ENCODE measurements at regions not wholly inside any gene's neighbourhood (a gene's known extent, or its start where the extent isn't known, plus 50 kb on each side); places are given as distances from the start of the nearest gene placed in this dataset.

GRCh38 chr14:27372771-27373170 lies 774.9 kb upstream of the NOVA1 start:
- H3K36me3 ChIP-seq (ENCODE audit: insufficient read depth, low read length) = no peaks in the 10 kb centered on the region
- H2AFZ ChIP-seq (ENCODE audit: low read depth, low read length) = no peak overlapping the region
- H3K27me3 ChIP-seq (ENCODE audit: insufficient read depth, low read length) = no peaks in the 10 kb centered on the region
- no peaks in the 10 kb centered on the region for H3K9me3 ChIP-seq (ENCODE audit: low read length)
- H3K4me3 ChIP-seq (ENCODE audit: low read length) = no peak overlapping the region
- no peaks in the 10 kb centered on the region for H3K4me1 ChIP-seq (ENCODE audit: insufficient read depth, low read length)

- H2AFZ ChIP-seq (ENCODE audit: low read depth, low read length) = no peak overlapping the region
- H3K4me1 ChIP-seq (ENCODE audit: insufficient read depth, low read length) = no peaks in the 10 kb centered on the region
- H3K9me3 ChIP-seq (ENCODE audit: low read length) = no peaks in the 10 kb centered on the region
- H3K4me3 ChIP-seq (ENCODE audit: low read length) = no peak overlapping the region
- H3K36me3 ChIP-seq (ENCODE audit: insufficient read depth, low read length) = no peaks in the 10 kb centered on the region
- H3K27me3 ChIP-seq (ENCODE audit: insufficient read depth, low read length) = no peaks in the 10 kb centered on the region
These were observed 786.3 kb upstream of the NOVA1 start for GRCh38 chr14:27384124-27384523.

GRCh38 chr14:27386391-27386790 lies 788.6 kb upstream of the NOVA1 start:
- no peaks in the 10 kb centered on the region for H3K27me3 ChIP-seq (ENCODE audit: insufficient read depth, low read length)
- H3K36me3 ChIP-seq (ENCODE audit: insufficient read depth, low read length) = no peaks in the 10 kb centered on the region
- H3K4me1 ChIP-seq (ENCODE audit: insufficient read depth, low read length) = no peaks in the 10 kb centered on the region
- no peaks in the 10 kb centered on the region for H3K9me3 ChIP-seq (ENCODE audit: low read length)
- no peak overlapping the region for H3K4me3 ChIP-seq (ENCODE audit: low read length)
- H2AFZ ChIP-seq (ENCODE audit: low read depth, low read length) = no peak overlapping the region

GRCh38 chr14:27387463-27387862 lies 789.6 kb upstream of the NOVA1 start:
- Histone ChIP-seq H3K4me1 (ENCODE audit: insufficient read depth, low read length) (no peaks in the 10 kb centered on the region), H3K27me3 (ENCODE audit: insufficient read depth, low read length) (no peaks in the 10 kb centered on the region), H3K4me3 (ENCODE audit: low read length) (no peak overlapping the region), H2AFZ (ENCODE audit: low read depth, low read length) (no peak overlapping the region), H3K9me3 (ENCODE audit: low read length) (no peaks in the 10 kb centered on the region), H3K36me3 (ENCODE audit: insufficient read depth, low read length) (no peaks in the 10 kb centered on the region)

DNA sequence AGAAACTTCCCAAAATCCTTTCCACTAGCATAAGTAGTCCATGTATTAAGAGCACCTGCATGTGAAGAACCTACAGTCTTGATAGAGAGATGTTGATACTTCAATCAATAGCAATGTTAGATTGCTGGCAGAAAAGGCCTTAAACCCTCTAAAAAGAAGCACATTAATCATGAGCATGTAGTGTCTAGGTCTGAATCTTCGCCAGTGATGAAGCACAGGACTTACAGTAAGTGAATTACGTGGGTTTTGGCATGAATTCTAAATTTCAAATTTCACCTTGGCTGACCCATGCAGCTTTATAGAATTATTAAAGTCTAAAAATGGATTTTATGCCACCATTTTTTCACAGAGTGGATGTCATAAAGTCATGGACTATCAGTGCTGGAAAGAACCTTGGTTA lies 791.6 kb upstream of the NOVA1 start:
- no peak overlapping the region for H3K4me3 ChIP-seq (ENCODE audit: low read length)
- no peaks in the 10 kb centered on the region for H3K4me1 ChIP-seq (ENCODE audit: insufficient read depth, low read length)
- no peaks in the 10 kb centered on the region for H3K9me3 ChIP-seq (ENCODE audit: low read length)
- H2AFZ ChIP-seq (ENCODE audit: low read depth, low read length) = no peak overlapping the region
- no peaks in the 10 kb centered on the region for H3K27me3 ChIP-seq (ENCODE audit: insufficient read depth, low read length)
- H3K36me3 ChIP-seq (ENCODE audit: insufficient read depth, low read length) = no peaks in the 10 kb centered on the region

- H3K27me3 ChIP-seq (ENCODE audit: insufficient read depth, low read length) = no peaks in the 10 kb centered on the region
- no peak overlapping the region for H2AFZ ChIP-seq (ENCODE audit: low read depth, low read length)
- no peaks in the 10 kb centered on the region for H3K9me3 ChIP-seq (ENCODE audit: low read length)
- no peaks in the 10 kb centered on the region for H3K4me1 ChIP-seq (ENCODE audit: insufficient read depth, low read length)
- H3K4me3 ChIP-seq (ENCODE audit: low read length) = no peak overlapping the region
- no peaks in the 10 kb centered on the region for H3K36me3 ChIP-seq (ENCODE audit: insufficient read depth, low read length)
These were observed 792.3 kb upstream of the NOVA1 start for GRCh38 chr14:27390155-27390554.

- Histone ChIP-seq H3K27me3 (ENCODE audit: insufficient read depth, low read length) (no peaks in the 10 kb centered on the region), H2AFZ (ENCODE audit: low read depth, low read length) (no peak overlapping the region), H3K36me3 (ENCODE audit: insufficient read depth, low read length) (no peaks in the 10 kb centered on the region), H3K4me1 (ENCODE audit: insufficient read depth, low read length) (no peaks in the 10 kb centered on the region), H3K4me3 (ENCODE audit: low read length) (no peak overlapping the region), H3K9me3 (ENCODE audit: low read length) (no peaks in the 10 kb centered on the region)
These were observed 793.5 kb upstream of the NOVA1 start for GRCh38 chr14:27391331-27391730.

DNA sequence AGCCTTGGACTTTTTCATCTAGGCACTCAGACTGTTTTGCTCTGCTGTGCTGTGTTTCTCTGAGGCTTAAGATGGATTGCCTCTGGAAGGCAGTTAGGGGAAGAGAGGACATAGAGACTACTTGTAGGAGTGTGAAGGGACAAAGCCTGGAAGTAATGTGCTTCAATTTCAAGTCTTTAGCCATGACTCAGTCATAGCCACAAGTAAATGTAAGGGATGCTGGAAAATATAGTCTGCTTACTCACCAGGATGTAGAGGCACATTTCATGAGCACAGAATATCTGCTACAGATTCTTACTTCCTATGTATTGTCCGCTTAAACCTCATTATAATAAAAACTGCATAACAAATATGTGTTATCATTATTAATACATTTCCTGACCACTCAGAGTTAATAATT lies 794.3 kb upstream of the NOVA1 start:
- no peaks in the 10 kb centered on the region for H3K9me3 ChIP-seq (ENCODE audit: low read length)
- H3K4me3 ChIP-seq (ENCODE audit: low read length) = no peak overlapping the region
- H3K36me3 ChIP-seq (ENCODE audit: insufficient read depth, low read length) = no peaks in the 10 kb centered on the region
- H3K4me1 ChIP-seq (ENCODE audit: insufficient read depth, low read length) = no peaks in the 10 kb centered on the region
- H2AFZ ChIP-seq (ENCODE audit: low read depth, low read length) = no peak overlapping the region
- H3K27me3 ChIP-seq (ENCODE audit: insufficient read depth, low read length) = no peaks in the 10 kb centered on the region

- H3K9me3 ChIP-seq (ENCODE audit: low read length) = no peaks in the 10 kb centered on the region
- no peak overlapping the region for H2AFZ ChIP-seq (ENCODE audit: low read depth, low read length)
- no peaks in the 10 kb centered on the region for H3K27me3 ChIP-seq (ENCODE audit: insufficient read depth, low read length)
- H3K4me3 ChIP-seq (ENCODE audit: low read length) = no peak overlapping the region
- H3K36me3 ChIP-seq (ENCODE audit: insufficient read depth, low read length) = no peaks in the 10 kb centered on the region
- no peaks in the 10 kb centered on the region for H3K4me1 ChIP-seq (ENCODE audit: insufficient read depth, low read length)
These were observed 812.1 kb upstream of the NOVA1 start for GRCh38 chr14:27409944-27410343.

DNA sequence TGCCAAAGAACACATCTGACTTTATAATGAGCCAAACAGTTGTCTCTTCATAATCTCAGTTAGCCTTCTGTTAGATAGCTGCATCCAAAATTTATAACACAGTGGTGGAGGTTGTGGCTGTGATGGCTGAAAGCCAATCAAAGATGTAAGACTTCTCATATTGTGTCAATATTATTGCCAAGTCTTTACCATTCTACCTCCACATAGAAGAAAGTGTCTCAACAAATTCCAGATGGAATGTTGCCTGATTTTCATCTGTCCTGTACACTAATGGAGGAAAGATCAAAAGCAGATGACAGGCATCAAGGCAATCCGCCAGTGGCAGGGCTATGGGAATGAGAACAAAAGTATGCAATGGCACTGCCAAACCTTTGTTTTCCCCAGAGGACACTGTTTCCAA lies 813.1 kb upstream of the NOVA1 start:
- Histone ChIP-seq H3K36me3 (ENCODE audit: insufficient read depth, low read length) (no peaks in the 10 kb centered on the region), H3K4me3 (ENCODE audit: low read length) (no peak overlapping the region), H3K27me3 (ENCODE audit: insufficient read depth, low read length) (no peaks in the 10 kb centered on the region), H3K4me1 (ENCODE audit: insufficient read depth, low read length) (no peaks in the 10 kb centered on the region), H3K9me3 (ENCODE audit: low read length) (no peaks in the 10 kb centered on the region), H2AFZ (ENCODE audit: low read depth, low read length) (no peak overlapping the region)

DNA sequence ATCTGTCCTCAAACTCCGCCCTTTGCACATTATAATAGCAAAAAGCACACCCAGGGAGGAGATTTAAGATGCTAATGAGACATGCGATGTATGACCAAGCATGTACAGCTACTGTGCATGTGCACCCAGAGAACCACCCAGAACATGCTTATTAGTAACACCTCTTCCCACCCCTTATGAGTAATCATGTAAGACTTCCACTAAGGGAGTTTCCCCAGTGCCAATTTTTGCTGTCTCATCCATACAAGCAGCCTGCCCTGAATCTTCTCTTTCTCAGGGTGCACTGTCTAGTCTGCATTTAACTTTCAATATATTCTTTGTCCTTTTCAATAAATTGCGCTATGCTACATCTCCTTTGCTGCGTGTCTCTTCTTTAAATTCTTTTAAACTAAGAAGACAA lies 830.0 kb upstream of the NOVA1 start:
- H3K4me3 ChIP-seq (ENCODE audit: low read length) = no peak overlapping the region
- H3K36me3 ChIP-seq (ENCODE audit: insufficient read depth, low read length) = no peaks in the 10 kb centered on the region
- H3K9me3 ChIP-seq (ENCODE audit: low read length) = no peaks in the 10 kb centered on the region
- H2AFZ ChIP-seq (ENCODE audit: low read depth, low read length) = no peak overlapping the region
- H3K27me3 ChIP-seq (ENCODE audit: insufficient read depth, low read length) = no peaks in the 10 kb centered on the region
- no peaks in the 10 kb centered on the region for H3K4me1 ChIP-seq (ENCODE audit: insufficient read depth, low read length)

DNA sequence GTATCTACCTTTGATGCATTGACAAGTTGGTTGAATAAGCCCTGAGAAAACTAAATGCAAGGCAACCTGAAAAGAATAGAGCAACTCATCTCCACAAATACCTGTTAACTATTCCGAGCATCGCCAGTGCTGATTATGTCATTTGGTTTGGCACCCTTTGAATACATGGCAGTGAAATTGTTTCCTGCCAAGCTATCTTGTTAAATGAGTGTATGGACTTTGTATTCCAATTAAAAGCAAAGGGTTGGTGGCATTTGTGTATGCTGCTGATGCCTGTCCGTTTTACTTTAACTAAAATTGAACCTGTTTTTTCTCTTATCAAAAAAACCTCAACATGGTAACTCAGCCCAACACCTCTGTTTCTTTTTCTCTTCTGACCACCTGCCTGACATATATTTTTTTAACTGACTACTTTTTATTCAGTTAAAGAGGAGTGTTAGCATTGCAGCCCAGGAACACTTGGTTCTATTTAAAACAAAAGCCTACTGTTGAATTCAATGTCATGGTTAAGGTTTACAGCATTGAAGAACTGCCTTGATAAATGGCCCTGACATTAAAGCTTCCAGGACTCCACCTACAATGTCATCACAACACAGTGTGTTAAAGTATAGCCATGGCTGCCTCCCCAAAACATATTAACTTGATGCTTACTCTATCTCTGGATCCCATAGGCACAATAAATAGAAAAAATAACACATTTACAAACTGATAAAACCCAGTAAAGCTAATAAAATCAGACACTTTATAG lies 838.3 kb upstream of the NOVA1 start:
- Histone ChIP-seq H2AFZ (ENCODE audit: low read depth, low read length) (no peak overlapping the region), H3K4me1 (ENCODE audit: insufficient read depth, low read length) (no peaks in the 10 kb centered on the region), H3K4me3 (ENCODE audit: low read length) (no peak overlapping the region), H3K9me3 (ENCODE audit: low read length) (no peaks in the 10 kb centered on the region), H3K36me3 (ENCODE audit: insufficient read depth, low read length) (no peaks in the 10 kb centered on the region), H3K27me3 (ENCODE audit: insufficient read depth, low read length) (no peaks in the 10 kb centered on the region)

GRCh38 chr14:27484633-27485032 lies 886.8 kb upstream of the NOVA1 start:
- Histone ChIP-seq H3K36me3 (ENCODE audit: insufficient read depth, low read length) (no peaks in the 10 kb centered on the region), H2AFZ (ENCODE audit: low read depth, low read length) (no peak overlapping the region), H3K4me1 (ENCODE audit: insufficient read depth, low read length) (no peaks in the 10 kb centered on the region), H3K27me3 (ENCODE audit: insufficient read depth, low read length) (no peaks in the 10 kb centered on the region), H3K4me3 (ENCODE audit: low read length) (no peak overlapping the region), H3K9me3 (ENCODE audit: low read length) (no peaks in the 10 kb centered on the region)

- Histone ChIP-seq H3K36me3 (ENCODE audit: insufficient read depth, low read length) (no peaks in the 10 kb centered on the region), H2AFZ (ENCODE audit: low read depth, low read length) (no peak overlapping the region), H3K4me3 (ENCODE audit: low read length) (no peak overlapping the region), H3K9me3 (ENCODE audit: low read length) (no peaks in the 10 kb centered on the region), H3K27me3 (ENCODE audit: insufficient read depth, low read length) (no peaks in the 10 kb centered on the region), H3K4me1 (ENCODE audit: insufficient read depth, low read length) (no peaks in the 10 kb centered on the region)
These were observed 887.4 kb upstream of the NOVA1 start for GRCh38 chr14:27485193-27485592.
